Activated CD8-positive, alpha-beta memory T cell treated with anti-CD3 and anti-CD28 coated beads for 24 hours (primary cell): ENCODE measurements at regions not wholly inside any gene's neighbourhood (a gene's known extent, or its start where the extent isn't known, plus 50 kb on each side); places are given as distances from the start of the nearest gene placed in this dataset.
"Not testable (repeated sequence)": the region's sequence is repeated elsewhere in the genome, so short reads cannot be mapped to it uniquely, and the experiment has no call there.

Experiments
- DNase-seq: peaks from one replicate; pipeline ENCODE4 v3.0.0-alpha.2; 2020

GRCh38 chr1:219560856-219561255 lies 52.0 kb downstream of the ZC3H11B start:
- no peak for DNase-seq

- DNase-seq = no peak
These were observed 53.0 kb downstream of the ZC3H11B start for GRCh38 chr1:219559899-219560298.

- DNase-seq = no peak
These were observed 57.1 kb downstream of the ZC3H11B start for GRCh38 chr1:219555806-219556205.

- DNase-seq = no peak
These were observed 57.7 kb downstream of the ZC3H11B start for GRCh38 chr1:219555031-219555692.

- DNase-seq = no peak
These were observed 58.9 kb downstream of the ZC3H11B start for GRCh38 chr1:219553934-219554502.

GRCh38 chr1:219550201-219550600 lies 62.7 kb downstream of the ZC3H11B start:
- no peak for DNase-seq

GRCh38 chr1:219549215-219549614 lies 63.7 kb downstream of the ZC3H11B start:
- no peak for DNase-seq

GRCh38 chr1:219548386-219548785 lies 64.5 kb downstream of the ZC3H11B start:
- no peak for DNase-seq

- not testable (repeated sequence) for DNase-seq
These were observed 67.1 kb downstream of the ZC3H11B start for GRCh38 chr1:219545756-219546155.

- DNase-seq = no peak
These were observed 68.6 kb downstream of the ZC3H11B start for GRCh38 chr1:219544163-219544846.

GRCh38 chr1:219542828-219543518 lies 69.9 kb downstream of the ZC3H11B start:
- DNase-seq = no peak

- DNase-seq = no peak
These were observed 71.0 kb downstream of the ZC3H11B start for GRCh38 chr1:219541946-219542345.

GRCh38 chr1:219539645-219540254 lies 73.2 kb downstream of the ZC3H11B start:
- DNase-seq = no peak

GRCh38 chr1:219538886-219539285 lies 74.0 kb downstream of the ZC3H11B start:
- no peak for DNase-seq

GRCh38 chr1:219537223-219537631 lies 75.7 kb downstream of the ZC3H11B start:
- DNase-seq = no peak

GRCh38 chr1:219536038-219536437 lies 76.9 kb downstream of the ZC3H11B start:
- no peak for DNase-seq

- DNase-seq = no peak
These were observed 77.9 kb downstream of the ZC3H11B start for GRCh38 chr1:219534991-219535390.

- DNase-seq = no peak
These were observed 79.6 kb downstream of the ZC3H11B start for GRCh38 chr1:219533280-219533679.

GRCh38 chr1:219529116-219529515 lies 83.8 kb downstream of the ZC3H11B start:
- DNase-seq = no peak

- no peak for DNase-seq
These were observed 84.3 kb downstream of the ZC3H11B start for GRCh38 chr1:219528633-219529032.

- DNase-seq = no peak
These were observed 84.9 kb downstream of the ZC3H11B start for GRCh38 chr1:219527994-219528393.

GRCh38 chr1:219526074-219526473 lies 86.8 kb downstream of the ZC3H11B start:
- DNase-seq = no peak

GRCh38 chr1:219523411-219523810 lies 89.5 kb downstream of the ZC3H11B start:
- no peak for DNase-seq
